IMR-90 (cell line): ENCODE measurements at regions not wholly inside any gene's neighbourhood (a gene's known extent, or its start where the extent isn't known, plus 50 kb on each side); places are given as distances from the start of the nearest gene placed in this dataset.

Experiments
- ATAC-seq: fragments of 200-7000 bp; cut with Tn5 transposase; 2 replicates; pipeline ENCODE4 v1.9.1; 2020; ENCODE audit warnings: low read depth, mild to moderate bottlenecking, moderate library complexity
- BruUV-seq: library from RNA; stranded (reverse); fragments of 400-500 nt; replicated peaks from 2 replicates; lab custom pipeline; 2021; lab: Mats Ljungman, UMichigan
- CTCF ChIA-PET: fragments of 300-600 bp; formaldehyde crosslinking; extraction: SDS; loops from one replicate; lab custom pipeline; 2021; ENCODE audit warnings: antibody characterized with exemption; lab: Yijun Ruan, JAX
- POLR2A ChIA-PET: fragments of 300-600 bp; sonication (Branson Sonifier 250); formaldehyde crosslinking; loops from one replicate; lab custom pipeline; 2022; ENCODE audit warnings: antibody characterized with exemption; ENCODE audit not compliant: unreplicated experiment; lab: Charles Lee
- DNase-seq: peaks from one replicate; pipeline ENCODE4 v3.0.0; 2013
- H2AFZ ChIP-seq: replicated peaks from 2 replicates; pipeline ENCODE3; 2013; ENCODE audit warnings: low read length, mild to moderate bottlenecking; ENCODE audit not compliant: poor library complexity
- H2AK5ac ChIP-seq: 2 replicates; pipeline ENCODE4 v1.6.1; 2013; ENCODE audit warnings: low read depth, low read length, inconsistent platforms
- H2AK9ac ChIP-seq: replicated peaks from 2 replicates; pipeline ENCODE3; 2013; ENCODE audit warnings: mild to moderate bottlenecking, low read depth, low read length, moderate library complexity; ENCODE audit not compliant: poor library complexity
- H2BK120ac ChIP-seq: 2 replicates; pipeline ENCODE4 v1.6.1; 2013; ENCODE audit warnings: low read depth, low read length, inconsistent platforms
- H2BK15ac ChIP-seq: 3 replicates; pipeline ENCODE4 v1.6.1; 2013; ENCODE audit warnings: low read depth, low read length, inconsistent platforms
- H2BK20ac ChIP-seq: 2 replicates; pipeline ENCODE4 v1.6.1; 2013; ENCODE audit warnings: low read depth, mild to moderate bottlenecking, inconsistent platforms, low read length, moderate library complexity
- H2BK5ac ChIP-seq: 2 replicates; pipeline ENCODE4 v1.6.1; 2013; ENCODE audit warnings: mild to moderate bottlenecking, low read depth, low read length, inconsistent platforms; ENCODE audit not compliant: poor library complexity, severe bottlenecking
- H3K14ac ChIP-seq: replicated peaks from 2 replicates; pipeline ENCODE4 v1.6.1; 2013; ENCODE audit warnings: low read depth, low read length, inconsistent platforms
- H3K18ac ChIP-seq: 2 replicates; pipeline ENCODE4 v1.6.1; 2013; ENCODE audit warnings: low read depth, low read length, control low read depth
- H3K23ac ChIP-seq: 2 replicates; pipeline ENCODE4 v1.6.1; 2013; ENCODE audit warnings: low read depth, low read length, inconsistent platforms
- H3K27ac ChIP-seq: 2 replicates; pipeline ENCODE4 v1.5.1; 2013; ENCODE audit warnings: mild to moderate bottlenecking, control low read depth, low read length; ENCODE audit not compliant: insufficient read depth
- H3K27me3 ChIP-seq: 2 replicates; pipeline ENCODE4 v1.6.1; 2013; ENCODE audit warnings: low read length; ENCODE audit not compliant: control insufficient read depth, insufficient read depth
- H3K36me3 ChIP-seq: 2 replicates; pipeline ENCODE4 v1.6.1; 2013; ENCODE audit warnings: low read length, mixed read lengths; ENCODE audit not compliant: control insufficient read depth, insufficient read depth
- H3K4ac ChIP-seq: 2 replicates; pipeline ENCODE4 v1.6.1; 2013; ENCODE audit warnings: low read depth, low read length, inconsistent platforms
- H3K4me1 ChIP-seq: 2 replicates; pipeline ENCODE4 v1.6.1; 2013; ENCODE audit warnings: low read length, mixed read lengths; ENCODE audit not compliant: control insufficient read depth, insufficient read depth
- H3K4me2 ChIP-seq: 2 replicates; pipeline ENCODE4 v1.6.1; 2013; ENCODE audit warnings: low read depth, mild to moderate bottlenecking, control low read depth, low read length, moderate library complexity
- H3K4me3 ChIP-seq: 2 replicates; pipeline ENCODE4 v1.5.1; 2013; ENCODE audit warnings: low read depth, mild to moderate bottlenecking, control low read depth, low read length, moderate library complexity; ENCODE audit not compliant: insufficient read depth
- H3K56ac ChIP-seq: 2 replicates; pipeline ENCODE4 v1.6.1; 2013; ENCODE audit warnings: low read length, inconsistent platforms; ENCODE audit not compliant: insufficient read depth; ENCODE audit errors: extremely low read depth
- H3K79me1 ChIP-seq, 2 experiments: 2 replicates each; pipeline ENCODE4 v1.6.1; 2013; ENCODE audit warnings: low read length in 2 of 2, inconsistent platforms in 1 of 2, low read depth in 1 of 2
- H3K9ac ChIP-seq: 2 replicates; pipeline ENCODE4 v1.6.1; 2013; ENCODE audit warnings: low read depth, low read length, control low read depth
- H3K9me1 ChIP-seq: 2 replicates; pipeline ENCODE4 v1.6.1; 2013; ENCODE audit warnings: low read length, inconsistent platforms; ENCODE audit not compliant: insufficient read depth
- H3K9me3 ChIP-seq: 2 replicates; pipeline ENCODE4 v1.6.1; 2013; ENCODE audit warnings: low read length; ENCODE audit not compliant: control insufficient read depth, insufficient read depth
- H4K20me1 ChIP-seq: 2 replicates; pipeline ENCODE4 v1.6.1; 2013; ENCODE audit warnings: low read length, inconsistent platforms; ENCODE audit not compliant: insufficient read depth
- H4K5ac ChIP-seq: 2 replicates; pipeline ENCODE4 v1.6.1; 2013; ENCODE audit warnings: mild to moderate bottlenecking, low read depth, low read length, control low read depth
- H4K8ac ChIP-seq, 2 experiments: 2 replicates each; pipeline ENCODE4 v1.6.1; 2013; ENCODE audit warnings: low read depth in 2 of 2, low read length in 2 of 2, control low read depth in 1 of 2, inconsistent platforms in 1 of 2
- H4K91ac ChIP-seq: 2 replicates; pipeline ENCODE4 v1.6.1; 2013; ENCODE audit warnings: low read depth, low read length, inconsistent platforms; ENCODE audit not compliant: insufficient read depth
- CEBPB ChIP-seq: IDR thresholded peaks from 2 replicates; pipeline ENCODE4 v1.6.1; 2012; ENCODE audit warnings: low read depth, low read length, improper control_type of control experiment
- CHD1 ChIP-seq: IDR thresholded peaks from 2 replicates; pipeline ENCODE4 v1.6.1; 2012; ENCODE audit warnings: low read depth, low read length, improper control_type of control experiment
- WGBS, 2 experiments: methylation state at CpG; one replicate each; pipeline versions ENCODE4 v1.1.5 to v1.1.7; 2013; ENCODE audit warnings: missing lambda C conversion rate in 2 of 2; ENCODE audit not compliant: insufficient read length in 1 of 2; ENCODE audit errors: extremely low coverage in 2 of 2; 5-methylcytosine and 5-hydroxymethylcytosine counted together
- dilution Hi-C: fragments of 300-500 bp; cut with HindIII; formaldehyde crosslinking; loops from one replicate; pipeline ENCODE4 v1.14.3; 2018; ENCODE audit warnings: low sequenced_read_pairs; ENCODE audit not compliant: unreplicated experiment
- in situ Hi-C: fragments of 300-500 bp; cut with MboI; formaldehyde crosslinking; loops from 3 replicates; pipeline ENCODE4 v1.14.3; 2019; ENCODE audit warnings: low sequenced_read_pairs, inconsistent platforms, mixed read lengths
- intact Hi-C: fragments of 100-400 bp; cut with micrococcal nuclease; formaldehyde crosslinking; loops from 2 replicates; pipeline ENCODE4 v1.10.0; 2022

- TF ChIP-seq CEBPB: 0 out of 2 replicates have a peak, but pooled peaks have one; percentile 28
- no peak for TF ChIP-seq CHD1
- WGBS, 2 experiments: 10% methylated on average over 2 of the region's 8 CpGs; no CpG with 5 or more reads in 1 of the 2 experiments
- H4K20me1 ChIP-seq: no peaks in the 10 kb centered on the region
- H3K4me3 ChIP-seq: peak overlapping the region; percentile 21; the same call in 1 of the 2 replicates
- intact Hi-C loops (no loop called here), dilution Hi-C loops (no loop called here), in situ Hi-C loops (no loop called here)
- H4K8ac ChIP-seq: peak overlapping the region in 1 of 2 experiments; percentile 26; a peak in 2 of 4 replicates
- ATAC-seq: peak; percentile 87
- H2BK20ac ChIP-seq: 0 out of 2 replicates have a peak overlapping the region, but pooled peaks have one; percentile 2
- H3K4ac ChIP-seq: no peak overlapping the region
- peak overlapping the region; percentile 18; the same call in 1 of the 2 replicates for H3K14ac ChIP-seq
- H2BK15ac ChIP-seq: no peak overlapping the region; the same call in 2 of the 3 replicates
- no peaks in the 10 kb centered on the region for H3K79me1 ChIP-seq
- no peak overlapping the region for H4K91ac ChIP-seq
- H3K56ac ChIP-seq: peak overlapping the region; percentile 46
- peak overlapping the region; percentile 38; the same call in 1 of the 2 replicates for H3K27ac ChIP-seq
- no peaks in the 10 kb centered on the region for H3K36me3 ChIP-seq
- no peaks in the 10 kb centered on the region for H3K9me3 ChIP-seq
- H3K23ac ChIP-seq: peak overlapping the region; percentile 21; the same call in 1 of the 2 replicates
- no peak overlapping the region for H2AK5ac ChIP-seq
- ChIA-PET POLR2A (no interaction called here), CTCF (interaction anchor here (1.0 kb wide), 1 partner anchor 17 kb away, joined by 3 read pairs; no protein-coding TSS in a partner anchor)
- H3K18ac ChIP-seq: peak overlapping the region; percentile 1; the same call in 1 of the 2 replicates
- no peaks in the 10 kb centered on the region for H3K4me1 ChIP-seq
- H2AK9ac ChIP-seq: no peak overlapping the region
- H3K27me3 ChIP-seq: peaks cover 5% of the 10 kb centered on the region
- H2BK5ac ChIP-seq: no peak overlapping the region
- H3K9ac ChIP-seq: peak overlapping the region; percentile 59
- BruUV-seq: no TSS peak
- H3K4me2 ChIP-seq: peak overlapping the region; percentile 69
- no peak overlapping the region for H4K5ac ChIP-seq
- no peak overlapping the region for H2BK120ac ChIP-seq
- peak overlapping the region; percentile 82 for H2AFZ ChIP-seq
- DNase-seq: peak; percentile 67
- no peaks in the 10 kb centered on the region for H3K9me1 ChIP-seq
Measured at GRCh38 chr2:54360055-54360792, 95.9 kb upstream of the SPTBN1 start.
